GM19468 (cell line): ENCODE measurements at regions not wholly inside any gene's neighbourhood (a gene's known extent, or its start where the extent isn't known, plus 50 kb on each side); places are given as distances from the start of the nearest gene placed in this dataset.
"Not testable (repeated sequence)": the region's sequence is repeated elsewhere in the genome, so short reads cannot be mapped to it uniquely, and the experiment has no call there.

Source experiments
- ATAC-seq: cut with Tn5 transposase; IDR thresholded peaks from one replicate; pipeline ENCODE4 v1.9.1; 2021; ENCODE audit warnings: mild to moderate bottlenecking, moderate library complexity, moderate number of reproducible peaks; ENCODE audit not compliant: unreplicated experiment; ENCODE audit errors: extremely low read depth

DNA sequence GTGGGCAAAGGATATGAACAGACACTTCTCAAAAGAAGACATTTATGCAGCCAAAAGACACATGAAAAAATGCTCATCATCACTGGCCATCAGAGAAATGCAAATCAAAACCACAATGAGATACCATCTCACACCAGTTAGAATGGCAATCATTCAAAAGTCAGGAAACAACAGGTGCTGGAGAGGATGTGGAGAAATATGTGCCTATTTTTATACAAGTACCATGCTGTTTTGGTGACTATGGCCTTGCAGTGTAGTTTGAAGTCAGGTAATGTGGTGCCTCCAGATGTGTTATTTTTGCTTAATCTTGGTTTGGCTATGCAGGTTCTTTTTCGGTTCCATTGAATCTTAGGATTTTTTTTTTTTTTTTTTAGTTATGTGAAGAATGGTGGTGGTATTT lies 387.7 kb upstream of the ST8SIA4 start:
- not testable (repeated sequence) for ATAC-seq

DNA sequence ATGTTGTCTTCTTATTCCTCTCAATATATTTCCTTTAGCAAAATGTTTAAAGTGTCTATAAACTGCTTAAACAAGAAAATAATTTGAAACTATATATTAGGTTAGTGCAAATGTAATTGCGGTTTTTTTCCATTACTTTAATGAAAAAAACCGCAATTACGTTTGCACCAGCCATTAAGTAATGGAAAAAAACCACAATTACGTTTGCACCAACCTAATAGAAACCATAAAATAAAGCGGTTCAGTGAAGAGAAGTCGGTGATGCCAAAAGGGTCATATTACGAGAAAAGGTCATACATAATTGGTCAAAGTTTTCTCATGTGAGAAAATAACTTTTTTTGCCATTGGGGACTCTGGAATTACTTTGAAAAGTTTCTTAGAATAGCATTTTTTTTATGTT lies 385.6 kb upstream of the ST8SIA4 start:
- ATAC-seq: no peak

DNA sequence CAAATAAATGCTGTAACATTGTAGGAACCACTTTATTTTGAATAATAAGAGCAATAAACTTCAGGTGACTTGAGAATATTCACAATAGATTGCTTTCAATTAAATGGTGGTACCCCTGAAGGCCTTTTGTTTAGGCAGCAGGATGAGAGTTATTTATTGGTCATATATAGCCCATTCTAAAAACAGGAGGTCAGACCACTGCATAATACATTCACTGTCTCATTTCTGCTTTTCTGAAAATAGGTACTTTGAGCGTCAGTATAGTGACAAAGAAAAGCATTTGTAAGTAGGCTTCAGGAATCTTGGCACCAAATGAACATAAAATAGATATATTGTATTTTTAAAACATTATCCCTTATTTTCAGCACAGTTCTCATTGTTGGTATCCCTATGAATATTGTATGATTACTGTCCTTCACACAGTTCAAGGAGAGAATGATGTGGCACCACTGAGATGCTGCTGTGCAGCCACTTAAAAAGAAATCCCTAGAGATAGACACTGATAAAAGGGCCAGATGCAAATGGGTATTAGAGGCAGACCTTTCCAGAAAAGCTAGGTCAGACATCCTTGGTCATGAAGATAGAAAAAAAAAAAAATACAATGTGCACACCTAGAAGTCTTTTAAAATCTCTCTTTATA lies 381.8 kb upstream of the ST8SIA4 start:
- no peak for ATAC-seq

DNA sequence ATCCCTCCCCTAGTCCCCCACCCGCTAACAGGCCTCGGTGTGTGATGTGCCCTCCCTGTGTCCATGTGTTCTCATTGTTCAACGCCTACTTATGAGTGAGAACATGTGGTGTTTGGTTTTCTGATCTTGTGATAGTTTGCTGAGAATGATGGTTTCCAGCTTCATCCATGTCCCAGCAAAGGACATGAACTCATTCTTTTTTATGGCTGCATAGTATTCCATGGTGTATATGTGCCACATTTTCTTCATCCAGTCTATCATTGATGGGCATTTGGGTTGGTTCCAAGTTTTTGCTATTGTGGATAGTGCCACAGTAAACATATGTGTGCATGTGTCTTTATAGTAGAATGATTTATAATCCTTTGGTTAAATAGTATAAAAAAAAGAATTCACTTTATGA lies 380.9 kb upstream of the ST8SIA4 start:
- not testable (repeated sequence) for ATAC-seq

DNA sequence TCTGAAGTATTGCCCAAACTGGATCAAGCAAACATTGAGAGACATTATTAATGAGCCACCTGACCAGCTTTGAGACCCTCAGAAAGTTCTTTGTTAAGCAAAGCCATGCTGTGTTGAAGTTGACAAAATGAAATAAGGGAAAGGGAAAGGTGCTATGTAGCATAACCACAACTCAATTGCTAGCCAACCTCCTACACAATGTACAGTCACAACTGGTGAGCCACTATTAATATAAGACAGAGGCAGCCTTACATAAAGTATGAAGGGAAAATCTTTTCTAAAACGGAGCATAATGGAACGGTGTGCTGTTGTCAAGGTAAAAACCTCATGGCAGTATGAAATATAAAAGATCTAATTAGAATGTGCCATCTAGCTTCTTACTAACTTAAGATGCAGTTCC lies 375.8 kb upstream of the ST8SIA4 start:
- ATAC-seq: no peak

DNA sequence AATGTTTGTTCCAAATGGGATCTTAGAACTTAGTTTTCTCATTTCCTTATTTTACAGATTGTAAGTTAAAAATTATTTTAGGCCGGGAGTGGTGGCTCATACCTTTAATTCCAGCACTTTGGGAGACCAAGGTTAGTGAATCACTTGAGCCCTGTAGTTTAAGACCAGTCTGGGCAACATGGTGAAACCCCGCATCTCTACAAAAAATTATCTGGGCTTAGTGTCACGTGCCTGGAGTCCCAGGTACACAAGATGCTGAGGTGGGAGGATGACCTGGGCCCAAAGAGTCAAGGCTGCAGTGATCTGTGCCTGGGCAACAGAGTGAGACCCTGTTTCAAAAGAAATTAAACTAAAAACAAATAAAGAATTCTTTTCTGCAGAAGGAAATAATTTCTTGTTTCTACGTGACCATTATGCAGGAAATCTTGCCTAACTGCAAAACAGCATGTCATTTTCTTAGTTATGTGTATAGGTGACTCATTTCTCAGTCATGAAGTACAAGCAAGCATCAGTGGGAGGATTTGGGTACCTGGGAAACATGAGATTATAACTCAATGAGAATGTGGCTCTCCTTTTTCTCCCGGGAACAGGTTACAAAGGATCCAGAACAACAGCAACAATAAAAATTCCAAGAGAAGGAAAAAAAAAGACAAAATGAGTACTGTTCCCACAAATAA lies 375.1 kb upstream of the ST8SIA4 start:
- ATAC-seq: no peak

DNA sequence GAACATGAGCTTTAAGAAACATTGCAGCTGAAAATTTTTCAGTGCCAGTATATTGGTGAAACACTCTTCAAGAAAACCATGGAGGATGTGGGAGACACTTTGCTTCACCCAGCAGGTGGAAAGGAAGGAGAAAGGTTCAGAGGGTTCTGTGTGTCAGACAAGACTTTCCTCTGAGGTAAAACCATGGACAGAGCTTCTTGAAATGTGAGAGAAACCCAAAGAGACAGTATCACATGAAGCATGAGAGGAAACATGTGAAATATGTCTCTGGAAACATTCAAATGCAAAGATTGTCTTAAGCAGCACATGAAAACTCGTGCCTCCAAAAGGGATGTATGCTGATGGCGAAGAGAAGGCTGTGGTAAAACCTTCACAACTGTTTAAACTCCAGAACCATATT lies 368.9 kb upstream of the ST8SIA4 start:
- ATAC-seq: no peak

DNA sequence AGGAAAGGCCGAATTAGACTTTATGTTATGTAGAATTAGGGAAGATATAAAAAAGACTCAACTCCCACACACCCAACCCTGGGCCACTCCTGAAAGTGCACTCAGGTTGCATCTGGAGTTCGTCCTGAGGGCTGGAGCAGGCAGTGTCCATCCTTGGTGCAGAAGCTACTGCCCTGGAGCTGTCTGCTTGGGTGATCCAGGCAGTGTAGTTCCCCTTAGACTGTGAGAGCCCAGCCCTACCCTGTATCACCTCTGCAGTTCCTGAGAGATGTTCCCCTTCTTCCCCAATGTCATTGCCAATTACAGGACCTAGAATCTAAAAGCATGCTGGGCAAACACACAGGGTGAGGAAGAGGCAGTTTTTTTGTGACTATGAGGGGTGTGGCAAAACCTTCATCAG lies 368.3 kb upstream of the ST8SIA4 start:
- no peak for ATAC-seq

DNA sequence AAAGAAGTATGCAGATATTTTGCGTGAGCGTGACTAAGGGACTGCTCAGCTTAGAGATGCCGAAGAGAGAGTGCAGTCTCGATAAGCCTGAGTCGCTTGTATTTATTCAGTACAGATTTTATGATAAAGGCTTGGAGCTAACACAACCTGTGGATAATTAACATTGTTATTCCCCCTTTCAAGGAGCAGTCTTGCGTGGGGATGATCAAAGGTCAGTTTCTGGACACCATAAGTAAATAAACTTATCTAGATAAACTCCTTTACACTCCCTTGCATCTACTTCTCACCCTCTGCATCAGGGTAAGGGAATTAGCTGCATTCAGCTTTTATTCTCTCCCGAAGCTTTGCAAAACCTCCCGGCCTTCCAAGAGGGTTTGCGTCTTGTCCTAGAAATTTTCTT lies 357.8 kb upstream of the ST8SIA4 start:
- no peak for ATAC-seq

DNA sequence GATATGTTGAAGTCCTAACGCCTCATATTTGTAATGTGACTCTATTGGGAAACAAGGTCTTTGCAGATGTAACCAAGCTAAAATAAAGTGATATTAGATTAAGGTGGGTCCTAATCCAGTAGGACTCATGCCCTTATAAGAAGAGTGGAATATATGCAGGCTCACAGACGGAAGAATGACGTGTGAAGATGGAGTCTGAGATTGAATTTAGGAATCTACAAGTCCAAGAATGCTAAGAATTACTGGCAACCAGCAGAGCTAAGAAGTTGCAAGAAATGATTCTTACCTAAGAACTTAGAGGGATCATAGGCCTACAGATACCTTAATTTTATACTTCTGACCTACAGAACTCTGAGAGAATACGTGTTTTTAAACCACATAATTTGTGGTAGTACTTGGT lies 350.0 kb upstream of the ST8SIA4 start:
- no peak for ATAC-seq

DNA sequence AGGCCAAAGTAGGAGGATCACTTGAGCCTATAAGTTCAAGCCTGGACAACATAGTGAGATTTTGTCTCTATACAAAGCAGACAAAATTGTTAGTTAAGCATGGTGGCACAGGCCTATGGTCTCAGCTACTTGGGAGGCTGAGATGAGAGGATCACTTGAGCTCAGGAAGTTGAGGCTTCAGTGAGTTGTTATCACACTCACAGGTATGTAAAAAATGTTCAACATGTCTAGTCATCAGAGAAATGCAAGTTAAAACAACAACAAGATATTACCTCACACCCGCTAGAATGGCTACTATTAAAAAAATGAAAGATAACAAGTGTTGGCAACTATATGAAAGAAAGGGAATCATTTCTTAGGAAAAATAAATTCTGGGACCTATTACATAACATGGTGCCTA lies 341.5 kb upstream of the ST8SIA4 start:
- ATAC-seq: no peak

DNA sequence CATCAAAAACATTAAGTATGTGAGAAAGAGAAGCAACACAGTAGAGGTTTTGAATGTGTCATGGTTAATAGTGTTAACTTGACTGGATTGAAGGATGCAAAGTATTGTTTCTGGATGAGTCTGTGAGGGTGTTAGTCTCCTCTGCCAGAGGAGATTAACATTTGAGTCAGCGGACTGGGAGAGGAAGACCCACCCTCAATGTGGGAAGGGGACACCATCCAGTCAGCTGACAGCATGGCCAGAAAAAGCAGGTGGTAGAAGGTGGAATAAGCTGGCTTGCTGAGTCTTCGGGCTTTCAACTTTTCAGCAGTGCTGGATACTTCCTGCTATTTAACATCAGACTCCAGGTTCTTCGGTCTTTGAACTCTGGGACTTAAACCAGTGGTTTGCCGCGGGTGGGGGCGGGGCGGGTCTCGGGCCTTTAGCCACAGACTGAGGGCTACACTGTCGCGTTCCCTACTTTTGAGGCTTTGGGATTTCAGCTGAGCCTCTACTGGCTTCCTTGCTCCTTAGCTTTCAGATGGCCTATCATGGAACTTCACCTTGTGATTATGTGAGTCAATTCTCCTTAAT lies 309.9 kb upstream of the ST8SIA4 start:
- no peak for ATAC-seq

DNA sequence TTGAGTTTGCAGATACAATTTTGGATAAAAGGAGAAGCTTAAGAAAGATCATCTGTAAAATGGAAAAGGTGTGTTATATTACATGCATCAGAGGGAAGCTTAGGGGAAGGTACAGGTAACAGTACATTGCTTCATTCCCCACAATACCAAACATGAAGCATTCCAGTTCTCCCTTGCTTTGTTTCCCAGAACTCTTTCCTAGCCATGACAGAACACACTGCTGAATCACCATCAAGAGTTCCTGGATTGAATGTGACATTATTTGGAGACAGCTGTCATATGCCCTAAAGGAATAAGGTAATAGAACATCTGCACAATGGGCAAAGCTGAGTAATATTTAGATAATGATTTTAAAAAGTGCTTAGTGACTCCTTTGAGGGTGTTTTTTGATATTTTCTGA lies 303.5 kb upstream of the ST8SIA4 start:
- ATAC-seq: no peak

DNA sequence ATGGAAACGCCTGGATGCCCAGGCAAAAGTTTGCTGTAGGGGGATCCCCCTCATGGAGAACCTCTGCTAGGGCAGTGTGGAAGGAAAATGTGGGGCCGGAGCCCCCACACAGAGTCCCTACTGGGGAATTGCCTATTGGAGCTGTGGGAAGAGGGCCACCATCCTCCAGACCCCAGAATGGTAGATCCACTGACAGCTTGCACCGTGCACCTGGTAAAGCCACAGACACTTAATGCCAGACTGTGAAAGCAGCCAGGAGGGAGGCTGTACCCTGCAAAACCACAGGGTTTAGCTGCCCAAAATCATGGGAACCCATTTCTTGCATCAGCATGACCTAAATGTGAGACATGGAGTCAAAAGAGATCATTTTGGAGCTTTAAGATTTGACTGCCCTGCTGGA lies 302.0 kb upstream of the ST8SIA4 start:
- ATAC-seq: not testable (repeated sequence)

DNA sequence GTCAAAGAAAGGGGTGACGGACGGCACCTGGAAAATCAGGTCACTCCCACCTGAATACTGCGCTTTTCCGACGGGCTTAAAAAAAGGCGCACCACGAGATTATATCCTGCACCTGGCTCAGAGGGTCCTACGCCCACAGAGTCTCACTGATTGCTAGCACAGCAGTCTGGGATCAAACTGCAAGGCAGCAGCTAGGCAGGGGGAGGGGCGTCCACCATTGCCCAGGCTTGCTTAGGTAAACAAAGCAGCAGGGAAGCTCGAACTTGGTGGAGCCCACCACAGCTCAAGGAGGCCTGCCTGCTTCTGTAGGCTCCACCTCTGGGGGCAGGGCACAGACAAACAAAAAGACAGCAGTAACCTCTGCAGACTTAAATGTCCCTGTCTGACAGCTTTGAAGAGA lies 277.3 kb upstream of the ST8SIA4 start:
- not testable (repeated sequence) for ATAC-seq

DNA sequence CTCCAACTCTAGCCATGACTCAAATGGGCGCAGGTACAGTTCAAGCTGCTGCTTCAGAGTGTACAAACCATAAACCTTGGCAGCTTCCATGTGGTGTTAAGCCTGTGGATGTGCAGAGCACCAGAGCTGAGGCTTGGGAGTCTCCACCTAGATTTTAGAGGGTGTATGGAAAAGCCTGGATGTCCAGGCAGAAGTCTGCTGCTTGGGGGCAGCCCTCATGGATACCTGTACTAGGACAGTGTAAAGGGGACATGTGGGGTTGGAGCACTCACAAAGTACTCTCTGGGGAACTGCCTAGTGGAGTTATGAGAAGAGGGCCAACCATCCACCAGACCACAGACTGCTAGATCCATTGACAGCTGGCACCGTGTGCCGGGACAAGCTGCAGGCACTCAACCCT lies 273.5 kb upstream of the ST8SIA4 start:
- no peak for ATAC-seq

DNA sequence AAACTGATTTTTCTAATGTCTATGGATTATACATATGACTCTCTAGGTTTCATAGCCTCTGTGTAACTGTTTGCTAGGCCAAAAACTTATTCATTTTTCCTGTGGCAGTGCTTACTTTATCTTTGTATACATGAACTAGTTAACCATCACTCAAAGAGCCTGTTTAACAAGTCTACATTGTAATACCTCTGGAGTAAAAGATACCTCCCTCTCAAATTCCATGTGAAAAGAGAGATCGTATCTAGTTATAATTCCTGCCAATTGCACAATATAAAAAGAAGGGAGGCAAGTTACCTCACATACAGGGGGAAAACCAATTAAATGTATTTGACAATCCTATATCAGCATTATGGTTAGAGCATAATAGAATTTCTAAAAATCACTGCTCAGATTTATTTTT lies 271.9 kb upstream of the ST8SIA4 start:
- ATAC-seq: no peak

DNA sequence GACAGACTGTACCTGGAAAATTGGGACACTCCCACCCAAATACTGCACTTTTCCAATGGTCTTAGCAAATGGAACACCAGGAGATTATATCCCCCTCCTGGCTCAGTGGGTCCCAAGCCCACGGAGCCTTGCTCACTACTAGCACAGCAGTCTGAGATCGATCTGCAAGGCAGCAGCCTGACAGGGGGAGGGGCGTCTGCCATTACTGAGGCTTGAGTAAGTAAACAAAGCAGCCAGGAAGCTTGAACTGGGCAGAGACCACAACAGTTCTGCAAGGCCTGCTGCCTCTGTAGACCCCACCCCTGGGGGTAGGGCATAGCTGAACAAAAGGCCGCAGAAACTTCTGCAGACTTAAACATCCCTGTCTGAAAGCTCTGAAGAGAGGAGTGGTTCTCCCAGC lies 260.0 kb upstream of the ST8SIA4 start:
- no peak for ATAC-seq

DNA sequence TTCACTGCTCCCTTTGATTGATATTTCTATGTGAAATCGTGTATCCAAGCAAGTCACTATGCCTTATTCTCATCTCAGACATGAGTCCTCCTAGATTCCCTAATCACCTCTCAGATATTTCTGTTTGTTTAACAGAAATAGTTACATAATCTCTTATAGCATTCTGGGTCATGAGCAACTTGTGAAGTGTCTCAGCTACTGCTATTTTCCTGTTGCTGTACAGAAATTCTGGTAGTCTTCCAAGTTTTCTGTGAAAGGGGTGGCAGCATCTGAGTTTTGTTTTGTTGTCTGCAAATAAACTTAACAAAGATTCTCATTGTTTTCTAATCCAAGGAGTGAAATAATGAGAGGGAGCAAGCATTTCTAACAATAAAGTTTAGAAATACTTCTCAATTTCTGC lies 256.9 kb upstream of the ST8SIA4 start:
- no peak for ATAC-seq

DNA sequence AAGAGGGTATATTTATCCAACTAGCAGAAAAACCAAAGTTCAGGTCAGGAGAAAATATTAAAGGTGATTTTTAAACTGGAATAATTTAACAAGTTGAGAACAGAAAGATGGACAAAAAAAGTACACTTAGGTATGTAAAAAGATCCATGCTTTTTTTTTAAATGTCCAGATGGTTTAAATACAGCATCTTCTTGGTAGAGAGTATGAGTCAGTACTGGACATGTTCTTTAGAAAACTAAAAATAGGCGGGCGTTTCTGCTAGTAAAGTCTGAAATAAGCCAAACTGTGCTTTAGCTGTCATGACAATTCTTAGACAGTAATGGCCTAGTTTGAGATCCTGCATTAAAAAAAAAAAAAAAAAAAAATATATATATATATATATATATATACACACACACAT lies 255.9 kb upstream of the ST8SIA4 start:
- no peak for ATAC-seq

DNA sequence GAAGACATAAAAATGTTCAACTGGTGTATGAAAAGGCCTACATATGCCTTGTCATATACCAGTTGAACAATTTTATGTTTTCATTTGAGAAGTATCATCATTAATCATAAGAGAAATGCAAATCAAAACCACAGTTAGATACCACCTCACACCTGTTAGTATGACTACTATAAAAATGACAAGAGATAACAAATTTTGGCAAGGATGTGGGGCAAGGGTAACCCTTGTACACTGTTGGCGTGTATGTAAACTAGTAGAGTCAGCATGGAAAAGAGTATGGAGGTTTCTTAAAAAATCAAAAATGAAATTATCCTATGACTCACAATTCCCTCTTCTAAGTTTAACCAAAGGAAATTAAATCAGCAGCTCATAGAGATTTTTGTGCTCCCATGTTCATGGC lies 250.4 kb upstream of the ST8SIA4 start:
- no peak for ATAC-seq

DNA sequence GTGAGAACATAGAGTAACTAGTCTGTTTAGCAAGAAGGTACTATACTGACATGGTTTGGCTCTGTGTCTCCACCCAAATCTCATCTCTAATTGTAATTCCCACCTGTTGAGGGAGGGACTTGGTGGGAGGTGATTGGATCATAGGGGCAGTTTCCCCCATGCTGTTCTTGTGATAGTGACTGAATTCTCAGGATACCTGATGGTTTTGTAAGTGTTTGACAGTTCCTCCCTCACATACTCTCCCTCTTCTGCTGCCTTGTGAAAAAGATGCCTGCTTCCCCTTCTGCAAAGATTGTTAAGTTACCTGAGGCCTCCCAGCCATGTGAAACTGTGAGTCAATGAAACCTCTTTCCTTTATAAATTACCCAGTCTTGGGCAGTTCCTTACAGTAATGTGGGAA lies 240.4 kb upstream of the ST8SIA4 start:
- ATAC-seq: no peak
